ENCODE measurements at regions not wholly inside any gene's neighbourhood (a gene's known extent, or its start where the extent isn't known, plus 50 kb on each side); places are given as distances from the start of the nearest gene placed in this dataset.

GRCh38 chr20:12649234-12649633 is 359.5 kb upstream of the SPTLC3 start:
- TF ChIP-seq CTCF (IDR thresholded peaks at IDR 0.05; ENCODE audit: extremely low read depth, missing control alignments) = no peak
- DNase-seq (ENCODE audit: low spot score) = no peak

- no peak for DNase-seq (ENCODE audit: low spot score)
- no peak for TF ChIP-seq CTCF (IDR thresholded peaks at IDR 0.05; ENCODE audit: extremely low read depth, missing control alignments)
Observed at GRCh38 chr20:12653642-12654041, 355.1 kb upstream of the SPTLC3 start.

GRCh38 chr20:12659942-12660341 is 348.8 kb upstream of the SPTLC3 start:
- no peak for DNase-seq (ENCODE audit: low spot score)
- no peak for TF ChIP-seq CTCF (IDR thresholded peaks at IDR 0.05; ENCODE audit: extremely low read depth, missing control alignments)

DNA sequence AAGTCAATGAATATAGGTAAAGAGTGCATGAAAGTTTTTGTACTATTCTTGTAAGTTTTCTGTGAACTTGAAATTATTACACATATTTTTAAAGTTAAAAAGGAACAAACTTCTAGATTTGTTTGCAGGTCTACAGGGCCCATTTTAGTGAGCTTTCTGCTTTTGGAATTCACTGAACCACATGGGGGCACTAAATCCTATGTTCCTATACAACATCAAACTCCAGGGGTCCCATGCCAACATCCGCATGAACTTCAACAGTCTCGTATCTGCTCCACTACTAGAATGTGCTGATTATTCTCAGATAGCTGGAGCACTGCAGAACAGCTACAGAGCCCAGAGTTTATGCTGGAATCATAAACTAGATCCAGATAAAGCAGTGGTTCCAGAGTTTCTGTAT is 347.9 kb upstream of the SPTLC3 start:
- no peak for DNase-seq (ENCODE audit: low spot score)
- no peak for TF ChIP-seq CTCF (IDR thresholded peaks at IDR 0.05; ENCODE audit: extremely low read depth, missing control alignments)

GRCh38 chr20:12670301-12670700 is 338.5 kb upstream of the SPTLC3 start:
- no peak for DNase-seq (ENCODE audit: low spot score)
- TF ChIP-seq CTCF (IDR thresholded peaks at IDR 0.05; ENCODE audit: extremely low read depth, missing control alignments) = no peak

DNA sequence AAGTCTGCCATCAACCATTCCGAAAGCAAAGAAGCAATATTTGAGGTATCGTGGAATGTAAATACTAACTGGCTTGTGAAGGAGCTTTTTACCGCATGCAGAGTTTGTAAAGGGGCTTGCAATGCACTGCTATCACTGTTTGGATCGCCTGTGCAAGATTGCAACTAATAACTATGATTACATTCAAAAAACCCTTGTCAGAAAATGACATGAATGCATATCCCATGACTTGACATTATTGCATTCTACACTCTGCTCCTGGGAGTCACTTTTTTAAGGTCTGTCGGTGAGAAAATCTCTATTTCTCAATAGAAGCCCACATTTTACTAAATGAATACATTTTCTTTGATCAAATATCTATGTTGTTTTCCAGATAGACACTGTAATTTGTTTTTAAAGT is 335.4 kb upstream of the SPTLC3 start:
- TF ChIP-seq CTCF (IDR thresholded peaks at IDR 0.05; ENCODE audit: extremely low read depth, missing control alignments) = no peak
- no peak for DNase-seq (ENCODE audit: low spot score)

GRCh38 chr20:12677925-12678324 is 330.8 kb upstream of the SPTLC3 start:
- TF ChIP-seq CTCF (IDR thresholded peaks at IDR 0.05; ENCODE audit: extremely low read depth, missing control alignments) = no peak
- no peak for DNase-seq (ENCODE audit: low spot score)

Measured in GM20000 (cell line).